Ovary (tissue), 7 donors: ENCODE measurements at regions not wholly inside any gene's neighbourhood (a gene's known extent, or its start where the extent isn't known, plus 50 kb on each side); places are given as distances from the start of the nearest gene placed in this dataset.

Experiments
- DNase-seq, 5 donors: peaks; one replicate each; pipeline ENCODE4 v3.0.0-alpha.2; 2019 to 2020
- H3K27ac ChIP-seq, 2 donors: fragments of 200-600 bp; one replicate each; pipeline versions ENCODE4 v1.5.1 to v1.8.0; 2019 to 2022
- H3K27me3 ChIP-seq: fragments of 200-600 bp; one replicate; pipeline ENCODE4 v1.8.0; 2022
- H3K36me3 ChIP-seq: fragments of 200-600 bp; sonication (generic); one replicate; pipeline ENCODE4 v1.5.1; 2019
- H3K4me1 ChIP-seq: one replicate; pipeline ENCODE4 v1.8.1; 2013; ENCODE audit warnings: mild to moderate bottlenecking, moderate library complexity; ENCODE audit not compliant: insufficient read depth
- H3K4me3 ChIP-seq: fragments of 200-600 bp; sonication (generic); one replicate; pipeline ENCODE4 v1.5.1; 2017
- H3K9me3 ChIP-seq, 2 donors: fragments of 200-600 bp in 1 of 2; sonication (generic) in 1 of 2; one replicate each; pipeline versions ENCODE4 v1.5.1 to v1.8.1; 2013 to 2019; ENCODE audit warnings: mild to moderate bottlenecking in 1 of 2, moderate library complexity in 1 of 2
- EP300 ChIP-seq: sonication (generic); formaldehyde crosslinking; IDR thresholded peaks from one replicate; pipeline ENCODE4 v1.6.1; 2017; ENCODE audit warnings: antibody characterized with exemption
- POLR2A ChIP-seq: fragments of 450-650 bp; IDR thresholded peaks from one replicate; pipeline ENCODE4 v1.6.1; 2017; ENCODE audit warnings: antibody characterized with exemption, mild to moderate bottlenecking, moderate library complexity
- WGBS, 3 donors: extraction: QIAGEN DNeasy Blood & Tissue Kit in 1 of 3; methylation state at CpG; one replicate each; pipeline versions ENCODE4 v1.1.5 to v1.1.7; 2013 to 2017; 5-methylcytosine and 5-hydroxymethylcytosine counted together
- intact Hi-C, 4 donors: fragments of 100-400 bp; cut with DNase I; formaldehyde crosslinking; loops; one replicate each; pipeline versions ENCODE4 v1.11.0 to v1.15.1; 2022 to 2023
- TF ChIP-seq, protein P1 (sequence below), 3 donors: fragments of 450-650 bp in 2 of 3; fragments of 200-600 bp in 1 of 3; IDR thresholded peaks; one replicate each; pipeline versions ENCODE4 v1.5.1 to v1.8.0; 2016 to 2022; ENCODE audit warnings: antibody characterized with exemption in 3 of 3, mild to moderate bottlenecking in 1 of 3
- donor health status: DM: no; HTN: no; CAD: no; lungs with moderate emphysema.
- donor health status: DM: no; HTN: no; CAD: no.
- donor health status: Bipolar disorder and iron deficiency.
- donor health status: DM: no; HTN: no; CAD: no.
- donor health status: DM: yes; HTN: yes; CAD: no.

DNA sequence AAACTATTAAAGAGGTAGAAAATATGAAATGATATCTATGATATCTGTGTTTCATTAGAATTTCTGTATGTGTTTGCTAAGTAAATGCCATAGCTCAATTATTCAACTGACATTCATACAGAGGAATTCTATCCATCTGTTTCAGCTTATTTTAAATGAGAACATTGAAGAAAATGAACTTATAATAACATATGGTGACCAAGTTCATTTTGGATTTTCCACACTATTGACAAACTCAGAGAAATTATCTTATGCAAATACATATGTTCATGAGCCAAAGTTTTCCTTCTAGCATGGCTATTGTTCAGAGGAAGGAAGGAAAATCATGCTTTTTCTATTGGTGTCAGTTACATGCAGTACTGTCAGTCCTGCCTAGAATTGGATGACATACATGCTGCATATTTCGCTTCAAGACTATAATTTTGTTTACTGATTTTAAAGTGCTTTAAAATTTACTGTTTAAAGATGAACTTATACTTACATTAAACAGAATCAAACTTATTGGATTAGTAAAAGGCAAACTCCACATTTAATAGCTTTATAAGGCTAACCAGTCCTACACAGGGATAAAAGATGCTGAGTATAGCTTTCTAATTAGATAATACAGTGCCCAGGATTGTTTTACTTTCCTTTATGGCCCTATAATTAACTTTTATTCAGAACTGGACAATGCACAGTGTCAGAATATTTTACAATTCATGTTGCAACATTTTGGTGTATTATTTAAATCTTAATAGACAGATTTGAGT is 646.2 kb downstream of the TRAM1L1 start:
- Histone ChIP-seq H3K4me1 (no peaks in the 10 kb centered on the region), H3K27ac (no peak overlapping the region), H3K36me3 (no peaks in the 10 kb centered on the region), H3K9me3 (no peaks in the 10 kb centered on the region), H3K4me3 (no peak overlapping the region), H3K27me3 (no peaks in the 10 kb centered on the region)
- WGBS, 3 donors, result 67 to 84% (median 83%) methylated on average over 1 of the region's 1 CpG
- no peak for TF ChIP-seq POLR2A
- DNase-seq, result no peak
- intact Hi-C loops, result no loop called here

- H3K4me3 ChIP-seq, result no peak overlapping the region
- H3K36me3 ChIP-seq, result no peaks in the 10 kb centered on the region
- WGBS, 3 donors, result 12 to 28% (median 13%) methylated on average over 2 of the region's 2 CpGs
- TF ChIP-seq, protein P1, sequence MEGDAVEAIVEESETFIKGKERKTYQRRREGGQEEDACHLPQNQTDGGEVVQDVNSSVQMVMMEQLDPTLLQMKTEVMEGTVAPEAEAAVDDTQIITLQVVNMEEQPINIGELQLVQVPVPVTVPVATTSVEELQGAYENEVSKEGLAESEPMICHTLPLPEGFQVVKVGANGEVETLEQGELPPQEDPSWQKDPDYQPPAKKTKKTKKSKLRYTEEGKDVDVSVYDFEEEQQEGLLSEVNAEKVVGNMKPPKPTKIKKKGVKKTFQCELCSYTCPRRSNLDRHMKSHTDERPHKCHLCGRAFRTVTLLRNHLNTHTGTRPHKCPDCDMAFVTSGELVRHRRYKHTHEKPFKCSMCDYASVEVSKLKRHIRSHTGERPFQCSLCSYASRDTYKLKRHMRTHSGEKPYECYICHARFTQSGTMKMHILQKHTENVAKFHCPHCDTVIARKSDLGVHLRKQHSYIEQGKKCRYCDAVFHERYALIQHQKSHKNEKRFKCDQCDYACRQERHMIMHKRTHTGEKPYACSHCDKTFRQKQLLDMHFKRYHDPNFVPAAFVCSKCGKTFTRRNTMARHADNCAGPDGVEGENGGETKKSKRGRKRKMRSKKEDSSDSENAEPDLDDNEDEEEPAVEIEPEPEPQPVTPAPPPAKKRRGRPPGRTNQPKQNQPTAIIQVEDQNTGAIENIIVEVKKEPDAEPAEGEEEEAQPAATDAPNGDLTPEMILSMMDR (IDR thresholded peaks at IDR 0.05), result no peak
- TF ChIP-seq EP300 (no peak), POLR2A (no peak)
- DNase-seq, result no peak
- no peaks in the 10 kb centered on the region for H3K9me3 ChIP-seq
- H3K27me3 ChIP-seq, result no peaks in the 10 kb centered on the region
- intact Hi-C loops, result no loop called here
- H3K4me1 ChIP-seq, result no peaks in the 10 kb centered on the region
- no peak overlapping the region for H3K27ac ChIP-seq
Measured at GRCh38 chr4:116438417-116438816, 647.0 kb downstream of the TRAM1L1 start.

- no peak overlapping the region for H3K4me3 ChIP-seq
- no peaks in the 10 kb centered on the region for H3K4me1 ChIP-seq
- DNase-seq, result no peak
- no peaks in the 10 kb centered on the region for H3K9me3 ChIP-seq
- WGBS, 3 donors, result 88 to 93% (median 91%) methylated on average over 1 of the region's 1 CpG
- H3K27ac ChIP-seq, result no peak overlapping the region
- no peak for TF ChIP-seq EP300
- TF ChIP-seq, protein P1 (IDR thresholded peaks at IDR 0.05), result no peak
- no peak for TF ChIP-seq POLR2A
- no peaks in the 10 kb centered on the region for H3K27me3 ChIP-seq
- intact Hi-C loops, result no loop called here
- no peaks in the 10 kb centered on the region for H3K36me3 ChIP-seq
Measured at GRCh38 chr4:116427666-116428065, 657.7 kb downstream of the TRAM1L1 start.

GRCh38 chr4:116413222-116413621 is 672.2 kb downstream of the TRAM1L1 start:
- TF ChIP-seq EP300, result no peak
- Histone ChIP-seq H3K27ac (no peak overlapping the region), H3K9me3 (no peaks in the 10 kb centered on the region), H3K4me1 (no peaks in the 10 kb centered on the region), H3K27me3 (no peaks in the 10 kb centered on the region), H3K4me3 (no peak overlapping the region), H3K36me3 (no peaks in the 10 kb centered on the region)
- WGBS, 3 donors, result 47 to 53% (median 52%) methylated on average over 2 of the region's 2 CpGs
- intact Hi-C loops, result no loop called here
- no peak for DNase-seq

DNA sequence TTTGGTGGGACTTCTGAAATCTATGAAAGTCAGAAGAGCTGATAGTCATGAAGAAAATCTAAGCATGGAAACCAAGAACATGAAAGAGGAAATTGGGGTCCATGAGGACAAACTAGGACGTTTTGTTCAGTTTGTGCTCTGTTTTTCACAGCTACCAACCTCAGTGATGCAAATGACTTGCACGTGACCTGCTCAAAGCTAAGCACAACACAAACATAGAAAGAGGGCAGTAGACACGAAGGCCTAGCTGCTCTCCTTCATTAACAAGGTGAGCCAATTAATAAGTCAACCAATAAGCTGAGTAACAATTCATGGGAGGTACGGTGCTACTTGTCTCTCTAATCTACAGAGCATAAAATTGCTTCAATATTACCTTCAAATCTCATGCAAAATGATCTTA is 684.1 kb downstream of the TRAM1L1 start:
- H3K4me1 ChIP-seq, result no peaks in the 10 kb centered on the region
- H3K27ac ChIP-seq, result no peak overlapping the region
- no peaks in the 10 kb centered on the region for H3K36me3 ChIP-seq
- H3K4me3 ChIP-seq, result no peak overlapping the region
- WGBS, 3 donors, result 64 to 79% (median 71%) methylated on average over 4 of the region's 4 CpGs
- TF ChIP-seq, protein P1 (IDR thresholded peaks at IDR 0.05), result no peak
- TF ChIP-seq EP300 (no peak), POLR2A (no peak)
- no peak for DNase-seq
- intact Hi-C loops, result no loop called here
- no peaks in the 10 kb centered on the region for H3K9me3 ChIP-seq
- no peaks in the 10 kb centered on the region for H3K27me3 ChIP-seq
